ENCODE measurements at regions not wholly inside any gene's neighbourhood (a gene's known extent, or its start where the extent isn't known, plus 50 kb on each side); places are given as distances from the start of the nearest gene placed in this dataset.

- H3K9me3 ChIP-seq (ENCODE audit: control insufficient read depth, low read length, poor library complexity, severe bottlenecking): no peaks in the 10 kb centered on the region
- H3K4me3 Mint-ChIP-seq: no peak overlapping the region
- H3K4me1 Mint-ChIP-seq: no peaks in the 10 kb centered on the region
- ATAC-seq (no peak), DNase-seq (no peak)
- H3K27ac Mint-ChIP-seq: no peak overlapping the region
- peaks cover 2% of the 10 kb centered on the region for H3K36me3 Mint-ChIP-seq (ENCODE audit: low read depth)
- H3K27me3 Mint-ChIP-seq: no peaks in the 10 kb centered on the region
Observed at GRCh38 chr3:59321881-59322540, 272.2 kb upstream of the CFAP20DC start.

DNA sequence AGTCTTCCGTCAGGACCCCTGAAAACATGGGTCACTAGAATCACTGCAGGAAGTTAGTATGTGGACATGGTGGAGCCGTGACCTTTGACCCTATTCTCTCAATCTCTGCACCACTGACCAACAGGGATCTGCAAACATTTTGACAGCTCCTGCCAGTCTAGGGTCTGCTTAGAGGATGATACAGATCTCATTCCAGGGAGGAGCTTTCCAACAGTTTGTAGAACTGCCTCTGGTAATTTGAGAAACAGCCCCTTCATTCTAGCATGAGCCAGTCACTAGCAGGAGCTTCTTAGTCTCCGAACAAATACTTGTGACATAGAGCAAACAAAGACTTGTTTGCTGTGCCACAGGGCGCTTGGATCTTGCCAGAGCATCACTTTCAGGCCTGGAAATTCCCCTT is 270.3 kb upstream of the CFAP20DC start:
- H3K27ac Mint-ChIP-seq: no peak overlapping the region
- no peaks in the 10 kb centered on the region for H3K27me3 Mint-ChIP-seq
- no peak for ATAC-seq

GRCh38 chr3:59319442-59319841 is 269.6 kb upstream of the CFAP20DC start:
- ATAC-seq: no peak
- Mint-ChIP-seq H3K4me1 (peaks cover 6% of the 10 kb centered on the region), H3K27ac (no peak overlapping the region), H3K27me3 (no peaks in the 10 kb centered on the region), H3K4me3 (no peak overlapping the region), H3K36me3 (ENCODE audit: low read depth) (peaks cover 2% of the 10 kb centered on the region)
- no peak for DNase-seq
- no peaks in the 10 kb centered on the region for H3K9me3 ChIP-seq (ENCODE audit: control insufficient read depth, low read length, poor library complexity, severe bottlenecking)

More for the DNA sequence above, 270.3 kb upstream of the CFAP20DC start:
- DNase-seq: no peak
- no peak overlapping the region for H3K4me3 Mint-ChIP-seq
- H3K4me1 Mint-ChIP-seq: peaks cover 6% of the 10 kb centered on the region
- peaks cover 2% of the 10 kb centered on the region for H3K36me3 Mint-ChIP-seq (ENCODE audit: low read depth)
- no peaks in the 10 kb centered on the region for H3K9me3 ChIP-seq (ENCODE audit: control insufficient read depth, low read length, poor library complexity, severe bottlenecking)

- no peaks in the 10 kb centered on the region for H3K9me3 ChIP-seq (ENCODE audit: control insufficient read depth, low read length, poor library complexity, severe bottlenecking)
- H3K4me3 Mint-ChIP-seq: no peak overlapping the region
- no peaks in the 10 kb centered on the region for H3K27me3 Mint-ChIP-seq
- H3K36me3 Mint-ChIP-seq (ENCODE audit: low read depth): peaks cover 2% of the 10 kb centered on the region
- ATAC-seq: no peak
- H3K4me1 Mint-ChIP-seq: peaks cover 6% of the 10 kb centered on the region
- H3K27ac Mint-ChIP-seq: no peak overlapping the region
- DNase-seq: no peak
Observed at GRCh38 chr3:59318881-59319280, 269.1 kb upstream of the CFAP20DC start.

GRCh38 chr3:59317386-59317785 is 267.6 kb upstream of the CFAP20DC start:
- H3K4me3 Mint-ChIP-seq: no peak overlapping the region

DNA sequence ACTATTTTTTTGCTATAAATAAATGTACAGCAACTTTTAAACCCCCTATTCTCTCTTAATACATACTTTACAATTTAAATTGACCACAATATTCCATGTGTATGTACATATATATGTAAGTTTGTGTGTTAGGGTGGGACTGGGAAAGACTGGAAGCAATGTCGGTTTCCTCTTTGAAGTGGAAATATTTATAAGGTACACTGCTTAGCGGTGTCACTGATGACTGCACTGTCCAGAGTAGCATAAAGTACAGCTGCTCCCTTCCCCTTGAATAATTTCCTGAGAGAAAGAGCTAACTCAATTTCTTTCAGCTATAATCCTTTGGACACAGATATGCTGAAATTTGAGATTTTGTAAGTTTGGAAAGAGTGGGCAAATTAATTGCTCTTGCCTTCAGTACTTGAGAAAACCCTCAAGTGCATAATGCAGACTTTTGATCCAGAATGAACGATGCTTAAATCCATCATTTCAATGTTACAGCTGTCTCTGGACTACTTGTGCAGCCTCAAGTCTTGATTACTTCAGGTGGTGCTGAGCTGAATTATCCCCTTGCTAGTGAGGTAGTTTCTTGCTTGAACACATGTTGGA is 267.0 kb upstream of the CFAP20DC start:
- Mint-ChIP-seq H3K27ac (no peak overlapping the region), H3K4me1 (peaks cover 12% of the 10 kb centered on the region), H3K36me3 (ENCODE audit: low read depth) (peaks cover 2% of the 10 kb centered on the region), H3K4me3 (no peak overlapping the region), H3K27me3 (peaks cover 10% of the 10 kb centered on the region)
- H3K9me3 ChIP-seq (ENCODE audit: control insufficient read depth, low read length, poor library complexity, severe bottlenecking): no peaks in the 10 kb centered on the region
- no peak for DNase-seq
- no peak for ATAC-seq

More at GRCh38 chr3:59317386-59317785, 267.6 kb upstream of the CFAP20DC start:
- Mint-ChIP-seq H3K27me3 (peaks cover 4% of the 10 kb centered on the region), H3K27ac (no peak overlapping the region), H3K36me3 (ENCODE audit: low read depth) (peaks cover 2% of the 10 kb centered on the region), H3K4me1 (peaks cover 12% of the 10 kb centered on the region)
- DNase-seq (no peak), ATAC-seq (no peak)
- no peaks in the 10 kb centered on the region for H3K9me3 ChIP-seq (ENCODE audit: control insufficient read depth, low read length, poor library complexity, severe bottlenecking)

DNA sequence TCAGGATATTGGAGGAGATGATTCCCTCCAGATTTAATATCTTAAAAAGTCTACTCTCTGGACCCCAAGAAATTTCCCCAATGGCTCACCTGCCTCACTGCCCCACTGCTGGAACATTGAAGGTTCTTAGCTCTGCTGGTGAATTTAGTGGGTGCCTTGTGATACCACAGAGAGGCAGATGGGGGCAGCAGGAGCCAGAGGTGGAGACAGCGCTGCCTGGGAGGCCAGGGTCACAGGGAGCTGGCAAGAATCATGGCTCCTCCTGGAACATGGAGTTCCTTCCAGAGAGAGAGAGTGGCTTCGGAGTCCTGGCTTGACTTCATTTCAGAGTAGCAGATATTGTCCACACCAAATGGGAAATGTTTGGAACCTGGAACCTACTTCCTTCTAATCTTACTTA is 263.5 kb upstream of the CFAP20DC start:
- peak in 1 of 3 donors; percentile 21 for DNase-seq
- no peak overlapping the region for H3K27ac Mint-ChIP-seq
- H3K36me3 Mint-ChIP-seq (ENCODE audit: low read depth): peaks cover 2% of the 10 kb centered on the region
- H3K9me3 ChIP-seq (ENCODE audit: control insufficient read depth, low read length, poor library complexity, severe bottlenecking): no peaks in the 10 kb centered on the region
- peak; percentile 61 for ATAC-seq
- peaks cover 22% of the 10 kb centered on the region for H3K27me3 Mint-ChIP-seq
- no peak overlapping the region for H3K4me3 Mint-ChIP-seq
- H3K4me1 Mint-ChIP-seq: peaks cover 12% of the 10 kb centered on the region

DNA sequence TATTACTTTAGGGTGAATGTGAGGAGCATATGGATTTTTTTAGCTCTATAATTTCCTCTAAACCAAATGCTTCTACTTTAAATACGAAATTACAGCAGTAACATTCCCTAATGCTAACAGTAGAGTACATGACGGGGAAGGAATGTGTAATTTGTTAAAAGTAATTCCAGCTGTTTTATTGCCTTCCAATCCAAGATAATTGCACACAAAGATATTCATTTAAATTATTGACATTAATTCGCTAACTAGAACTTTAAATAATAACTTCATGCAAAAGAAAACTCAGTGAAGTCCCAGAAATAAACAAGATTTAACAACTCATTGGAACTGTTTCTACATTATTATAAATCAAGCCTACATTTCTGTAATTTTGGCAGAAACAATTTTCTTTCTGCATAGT is 261.4 kb upstream of the CFAP20DC start:
- Mint-ChIP-seq H3K27me3 (peaks cover 22% of the 10 kb centered on the region), H3K4me3 (no peak overlapping the region), H3K27ac (no peak overlapping the region), H3K36me3 (ENCODE audit: low read depth) (no peaks in the 10 kb centered on the region), H3K4me1 (peaks cover 12% of the 10 kb centered on the region)
- no peaks in the 10 kb centered on the region for H3K9me3 ChIP-seq (ENCODE audit: control insufficient read depth, low read length, poor library complexity, severe bottlenecking)
- ATAC-seq: no peak
- no peak for DNase-seq

DNA sequence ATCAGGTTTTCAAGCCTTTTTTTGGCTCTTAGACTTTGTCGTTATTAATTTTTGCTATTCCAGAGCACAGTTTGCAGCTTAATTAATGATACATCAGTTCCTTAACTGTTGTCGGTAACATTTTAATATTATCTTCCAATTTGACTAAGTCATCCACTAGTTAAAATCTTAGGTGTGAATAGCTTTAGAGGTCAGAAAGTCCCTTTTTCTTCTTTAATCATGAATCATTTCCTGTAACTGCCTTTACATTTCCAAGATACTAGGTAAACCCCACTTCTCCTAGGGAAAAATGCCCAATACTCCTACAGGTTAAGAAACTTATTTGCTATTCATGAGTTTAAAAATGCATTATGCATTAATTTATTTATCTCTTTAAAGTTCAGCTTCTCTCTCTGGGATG is 260.9 kb upstream of the CFAP20DC start:
- peaks cover 22% of the 10 kb centered on the region for H3K27me3 Mint-ChIP-seq
- peaks cover 2% of the 10 kb centered on the region for H3K36me3 Mint-ChIP-seq (ENCODE audit: low read depth)
- peaks cover 10% of the 10 kb centered on the region for H3K4me1 Mint-ChIP-seq
- H3K9me3 ChIP-seq (ENCODE audit: control insufficient read depth, low read length, poor library complexity, severe bottlenecking): no peaks in the 10 kb centered on the region
- H3K27ac Mint-ChIP-seq: no peak overlapping the region
- no peak for DNase-seq
- no peak for ATAC-seq
- H3K4me3 Mint-ChIP-seq: no peak overlapping the region

DNA sequence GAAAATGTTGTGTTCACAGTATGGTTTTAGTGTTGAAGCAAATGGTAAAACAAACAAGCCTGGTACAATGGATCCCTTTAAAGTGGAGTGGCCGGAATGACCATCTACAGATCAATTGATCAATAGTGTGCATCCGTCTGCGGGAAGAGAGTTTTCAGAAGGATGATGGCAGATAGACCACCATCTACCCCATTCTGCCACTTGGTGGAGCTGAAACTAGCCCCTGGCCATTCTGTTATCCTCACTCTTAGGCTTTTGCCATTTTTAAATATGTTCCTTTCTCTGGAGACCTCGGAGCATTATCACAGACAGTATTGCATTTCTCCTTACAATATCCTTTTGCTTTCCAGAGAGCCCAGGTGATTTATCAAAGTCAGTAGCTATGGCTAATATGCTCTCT is 258.9 kb upstream of the CFAP20DC start:
- Mint-ChIP-seq H3K27ac (no peak overlapping the region), H3K4me3 (no peak overlapping the region), H3K36me3 (ENCODE audit: low read depth) (peaks cover 2% of the 10 kb centered on the region), H3K27me3 (peaks cover 22% of the 10 kb centered on the region), H3K4me1 (peaks cover 6% of the 10 kb centered on the region)
- no peak for ATAC-seq
- DNase-seq: no peak
- no peaks in the 10 kb centered on the region for H3K9me3 ChIP-seq (ENCODE audit: control insufficient read depth, low read length, poor library complexity, severe bottlenecking)

DNA sequence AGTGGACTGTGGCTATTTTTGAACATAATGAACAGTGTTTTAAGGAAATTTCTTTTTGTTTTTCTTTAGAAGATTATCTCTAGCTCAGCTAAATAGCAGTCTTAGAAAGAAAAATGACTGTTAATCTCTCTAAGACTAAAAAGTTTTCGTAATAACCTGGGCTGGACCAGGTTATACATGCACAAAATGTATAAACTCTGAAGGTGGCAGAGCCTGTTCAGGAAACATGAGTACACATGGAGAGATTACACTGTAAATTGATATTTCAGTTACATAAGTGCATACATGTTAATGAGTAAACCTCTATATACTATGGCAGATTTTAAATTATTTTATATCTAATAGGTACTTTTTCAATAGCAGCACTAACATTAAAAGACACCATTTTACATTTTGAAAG is 258.2 kb upstream of the CFAP20DC start:
- DNase-seq: no peak
- no peak overlapping the region for H3K27ac Mint-ChIP-seq

GRCh38 chr3:59306436-59306835 is 256.6 kb upstream of the CFAP20DC start:
- H3K27me3 Mint-ChIP-seq: peaks cover 9% of the 10 kb centered on the region
- H3K9me3 ChIP-seq (ENCODE audit: control insufficient read depth, low read length, poor library complexity, severe bottlenecking): no peaks in the 10 kb centered on the region
- ATAC-seq (no peak), DNase-seq (no peak)
- no peak overlapping the region for H3K4me3 Mint-ChIP-seq
- H3K36me3 Mint-ChIP-seq (ENCODE audit: low read depth): peaks cover 2% of the 10 kb centered on the region
- H3K4me1 Mint-ChIP-seq: no peaks in the 10 kb centered on the region
- H3K27ac Mint-ChIP-seq: no peak overlapping the region

More for the DNA sequence above, 258.2 kb upstream of the CFAP20DC start:
- H3K9me3 ChIP-seq (ENCODE audit: control insufficient read depth, low read length, poor library complexity, severe bottlenecking): no peaks in the 10 kb centered on the region
- Mint-ChIP-seq H3K36me3 (ENCODE audit: low read depth) (peaks cover 2% of the 10 kb centered on the region), H3K4me3 (no peak overlapping the region), H3K4me1 (peaks cover 4% of the 10 kb centered on the region), H3K27me3 (peaks cover 22% of the 10 kb centered on the region)
- ATAC-seq: no peak

DNA sequence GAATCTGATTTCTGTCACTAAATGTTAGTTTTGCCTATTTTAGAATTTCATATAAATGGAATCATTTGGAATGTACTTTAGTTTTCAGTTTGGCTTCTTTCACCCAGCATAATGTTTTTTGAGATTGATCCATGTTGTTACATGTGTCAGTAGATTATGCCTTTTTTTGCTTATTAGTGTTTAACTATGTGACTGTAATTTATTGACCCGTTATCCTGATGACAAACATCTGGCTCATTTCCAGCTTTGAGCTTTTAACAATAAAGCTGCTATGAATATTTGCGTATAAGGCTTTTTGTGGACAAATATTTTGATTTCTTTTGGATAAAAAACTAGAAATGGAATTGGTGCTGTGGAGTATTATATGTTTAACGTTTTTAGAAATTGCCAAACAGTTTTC is 254.5 kb upstream of the CFAP20DC start:
- Mint-ChIP-seq H3K4me3 (no peak overlapping the region), H3K27ac (no peak overlapping the region), H3K36me3 (ENCODE audit: low read depth) (peaks cover 2% of the 10 kb centered on the region), H3K4me1 (no peaks in the 10 kb centered on the region), H3K27me3 (no peaks in the 10 kb centered on the region)
- DNase-seq: no peak
- no peaks in the 10 kb centered on the region for H3K9me3 ChIP-seq (ENCODE audit: control insufficient read depth, low read length, poor library complexity, severe bottlenecking)
- no peak for ATAC-seq

GRCh38 chr3:59303452-59303851 is 253.6 kb upstream of the CFAP20DC start:
- DNase-seq: no peak
- Mint-ChIP-seq H3K36me3 (ENCODE audit: low read depth) (peaks cover 2% of the 10 kb centered on the region), H3K27me3 (no peaks in the 10 kb centered on the region), H3K27ac (no peak overlapping the region), H3K4me1 (no peaks in the 10 kb centered on the region), H3K4me3 (no peak overlapping the region)
- no peak for ATAC-seq
- H3K9me3 ChIP-seq (ENCODE audit: control insufficient read depth, low read length, poor library complexity, severe bottlenecking): no peaks in the 10 kb centered on the region

Data from T-helper 17 cell (primary cell).